ENCODE measurements at regions not wholly inside any gene's neighbourhood (a gene's known extent, or its start where the extent isn't known, plus 50 kb on each side); places are given as distances from the start of the nearest gene placed in this dataset.

- TF ChIP-seq, protein P1, sequence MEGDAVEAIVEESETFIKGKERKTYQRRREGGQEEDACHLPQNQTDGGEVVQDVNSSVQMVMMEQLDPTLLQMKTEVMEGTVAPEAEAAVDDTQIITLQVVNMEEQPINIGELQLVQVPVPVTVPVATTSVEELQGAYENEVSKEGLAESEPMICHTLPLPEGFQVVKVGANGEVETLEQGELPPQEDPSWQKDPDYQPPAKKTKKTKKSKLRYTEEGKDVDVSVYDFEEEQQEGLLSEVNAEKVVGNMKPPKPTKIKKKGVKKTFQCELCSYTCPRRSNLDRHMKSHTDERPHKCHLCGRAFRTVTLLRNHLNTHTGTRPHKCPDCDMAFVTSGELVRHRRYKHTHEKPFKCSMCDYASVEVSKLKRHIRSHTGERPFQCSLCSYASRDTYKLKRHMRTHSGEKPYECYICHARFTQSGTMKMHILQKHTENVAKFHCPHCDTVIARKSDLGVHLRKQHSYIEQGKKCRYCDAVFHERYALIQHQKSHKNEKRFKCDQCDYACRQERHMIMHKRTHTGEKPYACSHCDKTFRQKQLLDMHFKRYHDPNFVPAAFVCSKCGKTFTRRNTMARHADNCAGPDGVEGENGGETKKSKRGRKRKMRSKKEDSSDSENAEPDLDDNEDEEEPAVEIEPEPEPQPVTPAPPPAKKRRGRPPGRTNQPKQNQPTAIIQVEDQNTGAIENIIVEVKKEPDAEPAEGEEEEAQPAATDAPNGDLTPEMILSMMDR (IDR thresholded peaks at IDR 0.05), result no peak
- no peak for TF ChIP-seq POLR2A (IDR thresholded peaks at IDR 0.05)
These were observed 68.1 kb downstream of the CRYGS start for GRCh38 chr3:186476044-186476468.
